Left ventricle myocardium superior (tissue), 1 donor: ENCODE measurements at regions not wholly inside any gene's neighbourhood (a gene's known extent, or its start where the extent isn't known, plus 50 kb on each side); places are given as distances from the start of the nearest gene placed in this dataset.

Experiments
- ATAC-seq: fragments of 200-7000 bp; cut with Tn5 transposase; one replicate; pipeline ENCODE4 v1.9.1; 2020; ENCODE audit warnings: mild to moderate bottlenecking, moderate library complexity
- DNase-seq: peaks from one replicate; pipeline ENCODE4 v3.0.0-alpha.2; 2020
- intact Hi-C: fragments of 100-400 bp; cut with micrococcal nuclease; formaldehyde crosslinking; loops from one replicate; pipeline ENCODE4 v1.11.0; 2022
- donor health status: DM: no; HTN: yes; CAD: no; lungs with severe emphysema.

GRCh38 chr16:18008356-18008755 is 328.2 kb downstream of the NPIPA8 start:
- ATAC-seq = no peak
- intact Hi-C loops = no loop called here
- no peak for DNase-seq

DNA sequence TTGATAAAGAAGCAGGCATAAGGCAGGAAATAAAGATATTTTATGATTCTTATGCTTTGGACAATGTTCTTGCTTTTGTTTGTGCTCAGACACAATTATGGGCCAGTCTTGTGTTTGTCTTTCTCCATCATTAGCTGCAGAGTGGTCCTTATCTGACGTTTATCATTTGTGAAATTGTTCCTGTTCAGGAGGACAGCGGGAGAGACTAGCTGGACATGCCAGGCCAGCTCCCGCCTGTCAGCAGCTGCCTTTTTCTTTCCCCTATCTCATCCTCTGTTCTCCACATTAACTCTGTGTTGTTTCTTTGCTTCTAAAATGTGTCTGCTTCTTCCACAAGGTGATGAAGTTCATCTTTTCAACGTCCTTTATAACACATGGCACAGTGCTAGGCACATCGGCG is 333.5 kb downstream of the NPIPA8 start:
- intact Hi-C loops = no loop called here
- no peak for DNase-seq
- ATAC-seq = no peak

DNA sequence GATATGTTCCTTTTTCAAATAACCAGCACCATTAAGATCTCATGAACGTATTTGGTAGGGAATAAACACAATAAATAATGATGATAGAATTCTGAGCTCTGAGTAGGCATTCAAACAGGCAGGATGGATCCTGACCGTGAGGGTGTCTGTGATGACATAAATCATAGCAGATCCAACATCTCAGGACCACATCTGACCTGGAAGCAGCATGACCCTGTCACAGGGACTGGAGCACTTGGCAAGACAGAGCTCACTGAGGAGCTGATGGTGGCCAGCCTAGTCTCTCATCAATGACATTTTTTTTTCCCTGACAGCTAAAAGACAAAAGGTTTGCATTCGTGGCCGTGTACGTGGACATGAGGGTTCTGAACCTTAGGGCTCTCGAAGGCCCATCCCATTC is 337.5 kb downstream of the NPIPA8 start:
- intact Hi-C loops = no loop called here
- DNase-seq (no peak), ATAC-seq (no peak)

DNA sequence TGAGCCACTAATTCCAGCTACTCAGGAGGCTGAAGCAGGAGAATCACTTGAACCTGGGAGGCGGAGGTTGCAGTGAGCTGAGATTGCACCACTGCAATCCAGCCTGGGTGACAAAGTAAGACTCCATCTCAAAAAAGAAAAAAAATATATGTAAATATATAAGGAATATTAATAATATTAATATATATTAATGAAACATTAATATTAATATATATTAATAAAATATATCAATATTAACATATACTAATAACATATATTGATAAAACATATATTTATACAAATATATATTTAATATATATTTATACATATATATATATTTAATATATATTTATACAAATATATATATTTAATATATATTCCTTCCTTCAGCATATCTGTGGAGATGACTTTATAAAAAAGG is 338.0 kb downstream of the NPIPA8 start:
- intact Hi-C loops = no loop called here
- DNase-seq = no peak
- ATAC-seq = no peak

GRCh38 chr16:17994027-17994426 is 342.5 kb downstream of the NPIPA8 start:
- intact Hi-C loops = no loop called here
- DNase-seq (no peak), ATAC-seq (no peak)

DNA sequence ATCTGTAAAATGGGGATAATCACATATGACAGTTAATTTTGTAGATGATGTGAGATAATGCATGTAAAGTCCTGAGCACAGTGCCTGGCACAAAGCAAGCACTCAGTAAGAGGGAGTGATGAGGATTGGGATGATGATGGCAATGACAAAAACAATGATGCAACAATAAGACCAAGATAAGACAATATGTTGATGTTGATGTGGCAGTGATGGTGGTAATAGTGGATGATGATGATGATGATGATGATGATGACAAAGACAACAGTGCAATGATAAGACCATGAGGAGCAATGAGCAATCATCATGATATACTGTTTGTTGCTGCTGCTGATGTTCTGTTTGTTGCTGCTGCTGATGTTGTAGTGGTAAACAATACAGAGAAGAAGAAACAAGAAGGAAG is 344.1 kb downstream of the NPIPA8 start:
- intact Hi-C loops = no loop called here
- ATAC-seq (no peak), DNase-seq (no peak)

DNA sequence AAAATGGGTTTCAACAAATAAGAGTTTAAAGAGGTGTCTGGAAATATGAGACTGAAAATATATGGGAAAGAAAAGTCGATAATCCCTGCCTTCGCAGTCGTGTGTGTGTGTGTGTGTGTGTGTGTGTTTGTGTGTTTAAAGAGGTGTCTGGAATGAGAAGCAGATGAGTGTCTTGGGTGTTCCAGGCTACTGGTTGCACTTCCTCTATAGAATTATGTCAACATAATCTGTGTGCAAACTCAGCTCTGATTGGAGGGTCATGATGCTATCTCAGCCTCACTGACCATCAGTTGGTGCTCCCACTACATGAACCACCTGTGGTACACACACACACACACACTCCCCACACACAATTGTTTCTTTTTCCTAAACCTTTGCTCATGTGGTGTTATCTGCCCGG is 347.3 kb downstream of the NPIPA8 start:
- DNase-seq (no peak), ATAC-seq (no peak)

DNA sequence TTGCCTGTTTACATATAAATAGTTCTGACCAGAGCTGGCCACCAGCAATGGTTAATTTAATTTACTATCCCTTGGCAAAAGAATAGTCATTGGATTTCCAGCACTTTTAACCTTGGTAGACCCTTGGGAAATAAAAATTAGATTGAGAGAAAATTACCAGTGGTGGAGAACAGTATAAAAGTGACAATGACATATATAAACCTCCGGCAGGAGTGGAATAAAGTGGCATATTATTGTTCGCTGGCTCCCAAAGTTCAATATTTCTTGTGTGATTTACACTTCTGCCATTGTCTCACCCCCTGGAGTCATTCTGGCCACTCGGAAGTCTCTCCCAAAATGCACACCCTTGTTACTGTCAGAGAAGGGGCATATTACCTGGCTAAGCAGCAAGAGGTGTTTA is 347.7 kb downstream of the NPIPA8 start:
- intact Hi-C loops = no loop called here
- no peak for ATAC-seq
- DNase-seq = no peak

More for the DNA sequence above, 347.3 kb downstream of the NPIPA8 start:
- intact Hi-C loops = no loop called here

- no peak for DNase-seq
- ATAC-seq = no peak
- intact Hi-C loops = no loop called here
These were observed 349.5 kb downstream of the NPIPA8 start for GRCh38 chr16:17986991-17987390.

GRCh38 chr16:17984810-17985209 is 351.7 kb downstream of the NPIPA8 start:
- ATAC-seq (no peak), DNase-seq (no peak)
- intact Hi-C loops = no loop called here

- intact Hi-C loops = no loop called here
- DNase-seq = no peak
- no peak for ATAC-seq
These were observed 352.5 kb downstream of the NPIPA8 start for GRCh38 chr16:17983847-17984639.

DNA sequence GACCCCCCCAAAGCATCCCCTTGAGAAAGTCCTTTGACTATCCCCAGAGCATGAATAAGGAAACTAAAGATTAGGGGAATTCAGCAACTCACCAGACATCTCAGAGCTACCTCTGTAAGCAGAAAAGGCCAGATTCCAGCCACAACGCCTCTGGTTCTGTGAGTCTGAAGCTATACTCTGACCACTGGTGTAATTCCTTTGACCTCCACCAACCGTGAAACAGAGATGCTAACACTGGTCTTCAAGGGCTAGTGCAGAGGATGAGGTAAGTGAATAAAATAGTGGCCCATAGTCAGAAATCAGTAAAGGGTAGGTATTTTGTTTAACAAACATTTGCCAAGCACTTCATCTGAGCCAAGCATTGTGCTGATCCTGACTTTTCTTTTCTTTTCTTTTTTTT is 353.4 kb downstream of the NPIPA8 start:
- ATAC-seq = no peak

DNA sequence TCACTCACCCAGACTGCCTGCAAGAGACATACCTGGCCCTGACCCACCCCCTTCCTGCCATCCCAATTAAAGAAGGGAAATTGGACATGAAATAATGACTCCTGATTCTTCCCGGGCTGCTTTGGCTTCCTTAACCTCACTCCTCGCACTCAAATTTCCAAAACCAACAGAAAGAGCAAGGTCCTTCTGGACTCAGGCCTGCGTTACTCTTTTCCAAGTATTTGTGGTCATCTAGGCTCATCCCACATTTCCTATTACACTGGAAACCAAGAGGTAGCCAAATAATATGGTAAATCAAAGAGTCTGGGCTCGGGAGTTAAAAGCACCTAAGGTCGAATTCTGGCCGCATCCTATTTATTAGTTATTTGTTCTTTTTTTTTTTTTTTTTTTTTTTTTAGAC is 359.3 kb downstream of the NPIPA8 start:
- ATAC-seq (no peak), DNase-seq (no peak)
- intact Hi-C loops = no loop called here

More for the DNA sequence above, 353.4 kb downstream of the NPIPA8 start:
- intact Hi-C loops = no loop called here
- DNase-seq = no peak

DNA sequence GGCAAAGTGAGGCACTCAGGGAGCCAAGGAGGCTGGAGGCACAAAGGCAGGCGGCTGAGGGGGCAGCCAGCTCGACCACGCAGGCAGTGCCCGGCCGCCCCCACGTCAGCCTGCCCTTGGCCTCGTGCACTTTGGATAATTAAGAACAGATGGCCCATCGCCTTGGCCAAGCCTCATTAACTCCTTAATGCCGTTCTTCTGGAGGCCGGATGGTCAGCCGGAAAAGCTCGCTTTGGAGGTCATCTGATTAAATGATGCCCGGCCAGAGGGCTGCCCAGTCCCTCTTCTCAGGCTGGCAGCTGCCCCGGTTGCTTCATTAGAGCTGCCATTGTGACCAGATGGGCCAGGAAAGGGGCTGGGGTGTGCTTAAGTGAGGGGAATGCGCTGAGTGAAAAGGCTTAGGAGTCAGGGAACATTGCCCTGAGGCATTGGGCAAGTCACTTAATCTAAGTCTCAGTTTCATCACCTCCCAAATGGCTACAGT is 364.0 kb downstream of the NPIPA8 start:
- ATAC-seq (no peak), DNase-seq (no peak)
- intact Hi-C loops = no loop called here

DNA sequence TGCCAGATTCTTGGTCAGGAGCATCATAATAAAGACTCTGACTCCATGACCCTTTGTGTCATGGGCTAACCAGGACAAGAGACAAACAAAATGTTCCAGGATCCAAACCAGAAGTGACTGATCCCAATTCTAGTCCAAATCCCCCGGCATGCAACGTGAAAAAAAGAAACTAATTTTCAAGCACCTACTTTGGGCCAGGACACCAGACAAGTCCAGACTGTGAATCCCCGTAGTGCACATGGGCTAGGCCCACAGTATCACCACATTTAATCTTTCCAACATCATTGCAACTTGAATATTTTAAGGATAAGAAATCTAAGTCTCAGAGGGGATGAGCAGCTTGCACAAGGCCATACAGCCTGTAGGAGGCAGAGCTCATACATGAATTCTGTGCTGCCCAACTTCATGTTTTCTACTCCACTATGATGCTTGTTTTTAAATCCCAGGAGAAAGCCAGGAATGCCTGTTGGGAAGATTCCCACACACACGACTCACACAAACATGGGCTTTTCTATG is 365.7 kb downstream of the NPIPA8 start:
- ATAC-seq = no peak

GRCh38 chr16:17970157-17970765 is 366.3 kb downstream of the NPIPA8 start:
- ATAC-seq = no peak
- intact Hi-C loops = no loop called here
- DNase-seq = no peak

More for the DNA sequence above, 365.7 kb downstream of the NPIPA8 start:
- intact Hi-C loops = no loop called here
- no peak for DNase-seq

DNA sequence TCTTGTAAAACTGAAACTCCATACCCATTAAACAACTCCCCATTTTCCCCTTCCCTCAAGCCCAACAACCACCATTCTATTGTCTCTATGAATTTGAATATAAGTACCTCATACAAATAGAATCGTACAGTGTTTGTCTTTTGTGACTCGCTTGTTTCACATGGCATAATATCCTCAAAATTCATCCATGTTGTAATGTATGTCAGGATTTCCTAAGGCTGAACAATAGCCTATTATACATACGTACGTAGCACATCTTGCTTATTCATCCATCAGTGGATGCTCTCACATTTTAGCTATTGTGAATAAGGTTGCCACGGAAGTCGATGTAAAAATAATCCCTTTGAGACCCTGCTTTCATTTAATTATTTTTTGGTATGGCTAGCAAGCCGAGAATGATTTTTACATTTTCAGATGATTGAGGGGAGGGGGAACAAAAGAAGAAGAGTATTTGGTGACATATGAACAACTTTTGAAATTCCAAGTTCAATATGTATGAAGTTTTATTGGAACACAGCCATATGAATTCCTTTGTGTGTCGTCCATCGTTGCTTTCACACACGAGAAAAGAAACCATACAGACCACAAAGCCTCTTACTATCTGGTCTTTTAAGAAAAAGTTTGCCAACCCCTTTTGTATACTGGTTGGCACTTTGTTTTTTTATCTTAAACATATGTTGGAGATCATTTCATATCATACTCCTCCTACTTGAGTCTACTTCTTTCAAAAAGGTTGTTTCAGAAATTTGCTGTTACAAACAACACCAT is 371.2 kb downstream of the NPIPA8 start:
- no peak for DNase-seq
- ATAC-seq = no peak
- intact Hi-C loops = no loop called here

DNA sequence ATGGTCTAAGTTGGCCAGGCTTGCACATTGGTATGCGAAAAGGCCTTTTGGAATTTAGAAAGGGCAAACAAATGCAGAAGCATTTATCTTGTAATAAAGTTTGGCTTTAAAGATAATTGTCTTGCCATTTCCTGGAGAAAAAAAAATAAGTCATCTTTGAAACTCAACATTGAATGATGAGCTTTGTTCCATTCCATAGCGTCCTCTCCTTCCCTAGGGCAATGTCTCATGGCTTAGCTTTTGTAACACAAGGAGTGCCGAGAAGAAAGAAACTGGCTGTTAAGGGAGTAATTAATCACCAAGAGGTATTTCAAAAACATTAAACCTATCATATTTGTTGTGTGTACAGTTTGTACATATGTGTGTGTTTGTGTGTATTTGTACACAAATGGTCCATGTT is 372.3 kb downstream of the NPIPA8 start:
- DNase-seq = no peak
- intact Hi-C loops = no loop called here
- no peak for ATAC-seq

DNA sequence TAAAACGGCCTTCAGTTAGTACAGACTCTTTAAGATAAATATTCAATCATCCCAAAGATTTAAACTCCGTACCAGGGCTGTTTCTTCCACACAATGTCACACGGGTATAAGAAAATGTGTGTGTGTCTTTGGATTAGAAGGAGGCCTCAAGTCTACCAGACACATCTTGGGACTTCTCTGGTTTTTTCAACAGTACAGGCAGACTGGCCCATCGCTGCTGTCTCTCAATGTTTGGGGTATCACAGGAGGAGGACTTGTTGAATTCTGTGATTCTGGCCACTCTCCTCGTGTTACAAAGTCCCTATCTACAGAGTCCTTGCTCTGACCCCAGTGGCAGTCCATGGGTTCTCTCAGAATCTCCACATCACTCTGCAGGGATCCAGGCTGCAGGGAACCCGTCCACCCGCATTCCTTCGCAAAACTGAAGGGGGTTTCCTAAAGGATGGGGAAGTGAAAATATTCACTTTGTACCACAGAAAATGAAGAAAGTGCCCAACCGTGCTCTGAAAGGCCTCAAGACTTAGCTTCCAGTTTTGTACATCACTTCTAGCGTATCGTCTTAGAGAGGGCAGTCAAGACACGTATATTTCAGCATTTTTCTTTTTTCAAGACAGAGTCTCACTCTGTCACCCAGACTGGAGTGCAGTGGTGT is 373.2 kb downstream of the NPIPA8 start:
- DNase-seq = no peak
- ATAC-seq = no peak
- intact Hi-C loops = no loop called here

DNA sequence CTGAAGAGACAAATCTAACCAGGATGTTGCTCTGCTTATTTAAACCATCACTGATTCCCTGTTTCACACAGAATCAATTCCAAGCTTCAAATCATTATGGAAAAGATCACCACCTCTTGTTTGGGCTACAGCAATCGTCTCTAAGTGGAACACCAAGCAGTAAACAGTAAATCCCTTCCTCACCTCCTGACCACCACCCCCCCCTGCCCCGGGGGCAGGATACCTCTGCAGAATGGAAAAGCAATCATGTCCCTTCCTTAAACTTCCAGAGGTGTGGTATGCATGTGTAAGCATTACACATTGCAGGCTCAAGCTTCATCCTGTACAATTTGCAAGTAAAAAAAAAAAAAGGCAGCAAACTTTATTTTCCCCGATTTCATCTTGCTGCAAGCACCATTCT is 373.8 kb downstream of the NPIPA8 start:
- ATAC-seq (no peak), DNase-seq (no peak)
- intact Hi-C loops = no loop called here
